H1 (cell line): ENCODE measurements at regions not wholly inside any gene's neighbourhood (a gene's known extent, or its start where the extent isn't known, plus 50 kb on each side); places are given as distances from the start of the nearest gene placed in this dataset.

Source experiments
- CBX8 ChIP-seq: fragments of 300-800, 300-1000 bp; sonication (generic); IDR thresholded peaks from 2 replicates; pipeline ENCODE4 v1.7.1; 2016; ENCODE audit warnings: low read depth, low read length, borderline replicate concordance
- GTF2F1 ChIP-seq: IDR thresholded peaks from 2 replicates; pipeline ENCODE4 v1.6.1; 2012; ENCODE audit warnings: low read depth, low read length, improper control_type of control experiment, borderline replicate concordance
- HDAC2 ChIP-seq, 2 experiments: fragments of 300-600 bp in 1 of 2; sonication (generic) in 1 of 2; IDR thresholded peaks; 2 replicates each; pipeline ENCODE4 v1.6.1; 2011 to 2012; ENCODE audit warnings: low read depth in 2 of 2, low read length in 2 of 2, mild to moderate bottlenecking in 2 of 2, moderate library complexity in 2 of 2, borderline replicate concordance in 1 of 2, inconsistent platforms in 1 of 2
- RAD21 ChIP-seq, 2 experiments: IDR thresholded peaks in 1 of 2; conservative IDR thresholded peaks in 1 of 2; 2 replicates each; pipeline ENCODE4 v1.6.1; 2011; ENCODE audit warnings: low read depth in 2 of 2, low read length in 2 of 2, improper control_type of control experiment in 1 of 2, inconsistent platforms in 1 of 2, mild to moderate bottlenecking in 1 of 2, moderate library complexity in 1 of 2
- TAF1 ChIP-seq: IDR thresholded peaks from 2 replicates; pipeline ENCODE4 v1.6.1; 2011; ENCODE audit warnings: mild to moderate bottlenecking, low read depth, low read length

DNA sequence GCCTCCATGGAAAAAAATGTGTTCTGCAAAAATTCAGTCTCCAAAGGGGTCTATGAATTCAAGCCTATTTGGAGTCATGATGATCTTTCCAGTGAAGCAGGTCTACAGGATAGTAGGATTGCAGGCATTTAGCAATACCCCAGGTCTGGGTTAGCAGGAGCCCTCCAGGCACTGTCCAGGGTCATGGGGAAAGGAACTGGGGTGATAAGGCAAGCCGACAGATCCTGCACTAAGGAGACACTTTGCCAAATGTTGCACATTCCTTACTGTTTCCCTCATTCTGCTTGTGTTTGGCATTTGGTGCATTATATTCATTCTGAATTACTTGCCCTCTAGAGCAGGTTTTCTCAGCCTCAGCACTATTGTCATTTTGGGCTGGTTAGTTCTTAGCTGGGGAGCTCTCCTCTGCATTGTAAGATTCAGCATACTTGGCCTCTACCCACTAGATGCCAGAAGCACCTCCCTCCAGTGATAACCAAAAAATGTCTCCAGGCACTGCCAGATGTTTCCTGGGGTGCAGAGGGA lies 333.3 kb upstream of the PLXNA2 start (continued):
- TF ChIP-seq HDAC2 (IDR thresholded peaks at IDR 0.05; ENCODE audit: borderline replicate concordance in 1 of 2, low read depth in 2 of 2, low read length in 2 of 2) (no peak), TAF1 (no peak), RAD21 (IDR thresholded peaks at IDR 0.05 in 1 of 2, conservative IDR thresholded peaks at IDR 0.05 in 1 of 2; ENCODE audit: low read depth in 2 of 2, low read length in 2 of 2) (no peak), GTF2F1 (no peak), CBX8 (no peak)
